H1 (cell line): ENCODE measurements at regions not wholly inside any gene's neighbourhood (a gene's known extent, or its start where the extent isn't known, plus 50 kb on each side); places are given as distances from the start of the nearest gene placed in this dataset.

Source experiments
- CEBPB ChIP-seq: IDR thresholded peaks from 2 replicates; pipeline ENCODE4 v1.6.1; 2012; ENCODE audit warnings: low read depth, low read length
- EP300 ChIP-seq, 2 experiments: IDR thresholded peaks; 1 replicate in 1 of 2; 2 replicates in 1 of 2; pipeline ENCODE4 v1.6.1; 2011 to 2012; ENCODE audit warnings: low read depth in 2 of 2, low read length in 2 of 2, mild to moderate bottlenecking in 2 of 2, borderline replicate concordance in 1 of 2, inconsistent platforms in 1 of 2, moderate library complexity in 1 of 2
- EZH2 ChIP-seq: fragments of 200-600 bp; sonication (generic); IDR thresholded peaks from 2 replicates; pipeline ENCODE4 v1.7.1; 2012; ENCODE audit warnings: low read depth, mild to moderate bottlenecking, moderate library complexity, low read length, inconsistent platforms; ENCODE audit not compliant: severe bottlenecking
- GABPA ChIP-seq: IDR thresholded peaks from 2 replicates; pipeline ENCODE4 v1.6.1; 2011; ENCODE audit warnings: mild to moderate bottlenecking, low read length, moderate library complexity, borderline replicate concordance; ENCODE audit not compliant: insufficient read depth
- MAFK ChIP-seq: IDR thresholded peaks from 2 replicates; pipeline ENCODE4 v1.6.1; 2012; ENCODE audit warnings: low read depth, mild to moderate bottlenecking, improper control_type of control experiment, low read length
- POLR2A ChIP-seq, 2 experiments: IDR thresholded peaks; 1 replicate in 1 of 2; 2 replicates in 1 of 2; pipeline ENCODE4 v1.6.1; 2011; ENCODE audit warnings: low read depth in 2 of 2, low read length in 2 of 2, mild to moderate bottlenecking in 2 of 2; ENCODE audit errors: control extremely low read depth in 1 of 2
- POLR2AphosphoS5 ChIP-seq: IDR thresholded peaks from 2 replicates; pipeline ENCODE4 v1.6.1; 2011; ENCODE audit warnings: low read depth, low read length
- RAD21 ChIP-seq, 2 experiments: IDR thresholded peaks in 1 of 2; conservative IDR thresholded peaks in 1 of 2; 2 replicates each; pipeline ENCODE4 v1.6.1; 2011; ENCODE audit warnings: low read depth in 2 of 2, low read length in 2 of 2, improper control_type of control experiment in 1 of 2, inconsistent platforms in 1 of 2, mild to moderate bottlenecking in 1 of 2, moderate library complexity in 1 of 2
- RNF2 ChIP-seq: fragments of 200-900, 300-1000 bp; sonication (generic); IDR thresholded peaks from 2 replicates; pipeline ENCODE4 v1.7.1; 2016; ENCODE audit warnings: borderline replicate concordance, low read depth, mild to moderate bottlenecking, antibody characterized with exemption, low read length; ENCODE audit not compliant: poor library complexity, severe bottlenecking; ENCODE audit errors: missing control alignments
- SP1 ChIP-seq: IDR thresholded peaks from 2 replicates; pipeline ENCODE4 v1.6.1; 2011; ENCODE audit warnings: low read depth, low read length
- SUZ12 ChIP-seq: fragments of 200-600 bp; sonication (generic); IDR thresholded peaks from 2 replicates; pipeline ENCODE4 v1.6.1; 2012; ENCODE audit warnings: mild to moderate bottlenecking, inconsistent platforms, low read length, moderate library complexity, mixed read lengths
- TF ChIP-seq, protein P1 (sequence below): IDR thresholded peaks from 2 replicates; pipeline ENCODE4 v1.6.1; 2012; ENCODE audit warnings: low read length, inconsistent platforms
- TF ChIP-seq, protein P2 (sequence below), 3 experiments: IDR thresholded peaks; 1 replicate in 2 of 3; 2 replicates in 1 of 3; pipeline versions ENCODE4 v1.5.1 to v1.6.1; 2011; ENCODE audit warnings: low read length in 3 of 3, mild to moderate bottlenecking in 3 of 3, inconsistent platforms in 2 of 3, low read depth in 1 of 3, moderate library complexity in 1 of 3; ENCODE audit not compliant: insufficient read depth in 1 of 3; ENCODE audit errors: control extremely low read depth in 1 of 3

GRCh38 chr14:71533390-71533789 lies 398.8 kb upstream of the RGS6 start:
- TF ChIP-seq, protein P1, sequence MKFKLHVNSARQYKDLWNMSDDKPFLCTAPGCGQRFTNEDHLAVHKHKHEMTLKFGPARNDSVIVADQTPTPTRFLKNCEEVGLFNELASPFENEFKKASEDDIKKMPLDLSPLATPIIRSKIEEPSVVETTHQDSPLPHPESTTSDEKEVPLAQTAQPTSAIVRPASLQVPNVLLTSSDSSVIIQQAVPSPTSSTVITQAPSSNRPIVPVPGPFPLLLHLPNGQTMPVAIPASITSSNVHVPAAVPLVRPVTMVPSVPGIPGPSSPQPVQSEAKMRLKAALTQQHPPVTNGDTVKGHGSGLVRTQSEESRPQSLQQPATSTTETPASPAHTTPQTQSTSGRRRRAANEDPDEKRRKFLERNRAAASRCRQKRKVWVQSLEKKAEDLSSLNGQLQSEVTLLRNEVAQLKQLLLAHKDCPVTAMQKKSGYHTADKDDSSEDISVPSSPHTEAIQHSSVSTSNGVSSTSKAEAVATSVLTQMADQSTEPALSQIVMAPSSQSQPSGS: no peak
- TF ChIP-seq, protein P2, sequence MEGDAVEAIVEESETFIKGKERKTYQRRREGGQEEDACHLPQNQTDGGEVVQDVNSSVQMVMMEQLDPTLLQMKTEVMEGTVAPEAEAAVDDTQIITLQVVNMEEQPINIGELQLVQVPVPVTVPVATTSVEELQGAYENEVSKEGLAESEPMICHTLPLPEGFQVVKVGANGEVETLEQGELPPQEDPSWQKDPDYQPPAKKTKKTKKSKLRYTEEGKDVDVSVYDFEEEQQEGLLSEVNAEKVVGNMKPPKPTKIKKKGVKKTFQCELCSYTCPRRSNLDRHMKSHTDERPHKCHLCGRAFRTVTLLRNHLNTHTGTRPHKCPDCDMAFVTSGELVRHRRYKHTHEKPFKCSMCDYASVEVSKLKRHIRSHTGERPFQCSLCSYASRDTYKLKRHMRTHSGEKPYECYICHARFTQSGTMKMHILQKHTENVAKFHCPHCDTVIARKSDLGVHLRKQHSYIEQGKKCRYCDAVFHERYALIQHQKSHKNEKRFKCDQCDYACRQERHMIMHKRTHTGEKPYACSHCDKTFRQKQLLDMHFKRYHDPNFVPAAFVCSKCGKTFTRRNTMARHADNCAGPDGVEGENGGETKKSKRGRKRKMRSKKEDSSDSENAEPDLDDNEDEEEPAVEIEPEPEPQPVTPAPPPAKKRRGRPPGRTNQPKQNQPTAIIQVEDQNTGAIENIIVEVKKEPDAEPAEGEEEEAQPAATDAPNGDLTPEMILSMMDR (IDR thresholded peaks at IDR 0.05; ENCODE audit: control extremely low read depth in 1 of 3, insufficient read depth in 1 of 3, low read depth in 1 of 3, low read length in 3 of 3): no peak
- TF ChIP-seq SP1 (no peak), MAFK (no peak), RNF2 (no peak), GABPA (no peak), POLR2A (IDR thresholded peaks at IDR 0.05; ENCODE audit: control extremely low read depth in 1 of 2, low read depth in 2 of 2, low read length in 2 of 2) (no peak), POLR2AphosphoS5 (no peak), SUZ12 (no peak), CEBPB (no peak), RAD21 (IDR thresholded peaks at IDR 0.05 in 1 of 2, conservative IDR thresholded peaks at IDR 0.05 in 1 of 2; ENCODE audit: low read depth in 2 of 2, low read length in 2 of 2) (no peak), EP300 (IDR thresholded peaks at IDR 0.05; ENCODE audit: borderline replicate concordance in 1 of 2, low read depth in 2 of 2, low read length in 2 of 2) (no peak), EZH2 (no peak)
